Trophoblast cell (in vitro differentiated cells and primary cell): ENCODE measurements at regions not wholly inside any gene's neighbourhood (a gene's known extent, or its start where the extent isn't known, plus 50 kb on each side); places are given as distances from the start of the nearest gene placed in this dataset.
"Not testable (repeated sequence)": the region's sequence is repeated elsewhere in the genome, so short reads cannot be mapped to it uniquely, and the experiment has no call there.

ENCODE experiments used
- DNase-seq, 2 donors: peaks; one replicate each; pipeline ENCODE4 v3.0.0-alpha.2; 2016
- H2AFZ ChIP-seq: 2 replicates; pipeline ENCODE4 v1.6.1; 2013; ENCODE audit warnings: low read length, moderate library complexity, mild to moderate bottlenecking; ENCODE audit not compliant: insufficient read depth, poor library complexity
- H2AK5ac ChIP-seq: 2 replicates; pipeline ENCODE4 v1.6.1; 2013; ENCODE audit warnings: mild to moderate bottlenecking, low read length
- H2BK120ac ChIP-seq: 2 replicates; pipeline ENCODE4 v1.6.1; 2013; ENCODE audit warnings: low read length, mild to moderate bottlenecking, moderate library complexity; ENCODE audit not compliant: insufficient read depth, poor library complexity
- H2BK12ac ChIP-seq: 2 replicates; pipeline ENCODE4 v1.6.1; 2013; ENCODE audit warnings: mild to moderate bottlenecking, low read length, moderate library complexity
- H2BK5ac ChIP-seq: 2 replicates; pipeline ENCODE4 v1.6.1; 2013; ENCODE audit warnings: low read length, low read depth, moderate library complexity, mild to moderate bottlenecking; ENCODE audit not compliant: poor library complexity
- H3K14ac ChIP-seq: 2 replicates; pipeline ENCODE4 v1.6.1; 2013; ENCODE audit warnings: mild to moderate bottlenecking, low read length
- H3K18ac ChIP-seq: 2 replicates; pipeline ENCODE4 v1.6.1; 2013; ENCODE audit warnings: mild to moderate bottlenecking, low read length
- H3K23ac ChIP-seq: 2 replicates; pipeline ENCODE4 v1.6.1; 2013; ENCODE audit warnings: low read length
- H3K27ac ChIP-seq: 2 replicates; pipeline ENCODE4 v1.5.1; 2013; ENCODE audit warnings: low read depth, mild to moderate bottlenecking, inconsistent platforms, low read length, moderate library complexity
- H3K27me3 ChIP-seq: 2 replicates; pipeline ENCODE4 v1.6.1; 2013; ENCODE audit warnings: inconsistent platforms, mild to moderate bottlenecking, low read length, moderate library complexity; ENCODE audit not compliant: insufficient read depth
- H3K36me3 ChIP-seq, 2 experiments: 1 replicate in 1 of 2; 2 replicates in 1 of 2; pipeline ENCODE4 v1.6.1; 2013; ENCODE audit warnings: low read length in 2 of 2, mild to moderate bottlenecking in 2 of 2, moderate library complexity in 1 of 2; ENCODE audit not compliant: insufficient read depth in 2 of 2, control insufficient read depth in 1 of 2
- H3K4ac ChIP-seq: 2 replicates; pipeline ENCODE4 v1.6.1; 2013; ENCODE audit warnings: low read depth, mild to moderate bottlenecking, low read length, moderate library complexity
- H3K4me1 ChIP-seq, 2 experiments: 1 replicate in 1 of 2; 2 replicates in 1 of 2; pipeline ENCODE4 v1.6.1; 2013; ENCODE audit warnings: low read length in 2 of 2, mild to moderate bottlenecking in 2 of 2, moderate library complexity in 1 of 2; ENCODE audit not compliant: insufficient read depth in 2 of 2, control insufficient read depth in 1 of 2
- H3K4me2 ChIP-seq: 2 replicates; pipeline ENCODE4 v1.6.1; 2013; ENCODE audit warnings: inconsistent platforms, mild to moderate bottlenecking, low read length, moderate library complexity
- H3K4me3 ChIP-seq: 2 replicates; pipeline ENCODE4 v1.5.1; 2013; ENCODE audit warnings: mild to moderate bottlenecking, low read depth, low read length, inconsistent platforms
- H3K79me1 ChIP-seq: one replicate; pipeline ENCODE4 v1.6.1; 2013; ENCODE audit warnings: low read length
- H3K79me2 ChIP-seq: 2 replicates; pipeline ENCODE4 v1.6.1; 2013; ENCODE audit warnings: low read length, mild to moderate bottlenecking; ENCODE audit not compliant: control insufficient read depth, insufficient read depth, poor library complexity
- H3K9ac ChIP-seq: 2 replicates; pipeline ENCODE4 v1.6.1; 2013; ENCODE audit warnings: mild to moderate bottlenecking, low read length
- H3K9me3 ChIP-seq: 2 replicates; pipeline ENCODE4 v1.6.1; 2013; ENCODE audit warnings: low read depth, mild to moderate bottlenecking, control low read depth, inconsistent platforms, low read length; ENCODE audit not compliant: insufficient read depth
- H4K12ac ChIP-seq: 2 replicates; pipeline ENCODE4 v1.6.1; 2013; ENCODE audit warnings: low read depth, mild to moderate bottlenecking, low read length, moderate library complexity
- H4K8ac ChIP-seq: 2 replicates; pipeline ENCODE4 v1.6.1; 2013; ENCODE audit warnings: low read depth, mild to moderate bottlenecking, low read length, moderate library complexity
- H4K91ac ChIP-seq: one replicate; pipeline ENCODE4 v1.6.1; 2013; ENCODE audit warnings: low read depth, mild to moderate bottlenecking, low read length, moderate library complexity
- WGBS: extraction: QIAGEN DNeasy Blood & Tissue Kit; methylation state at CpG from one replicate; pipeline ENCODE4 v1.1.7; 2013; ENCODE audit warnings: missing lambda C conversion rate; ENCODE audit not compliant: insufficient read length, insufficient coverage; ENCODE audit errors: extremely low coverage; 5-methylcytosine and 5-hydroxymethylcytosine counted together

GRCh38 chr7:89621925-89622641 is 532.2 kb upstream of the STEAP1 start:
- Histone ChIP-seq H4K12ac (no peak overlapping the region), H3K27me3 (no peaks in the 10 kb centered on the region), H3K79me2 (no peaks in the 10 kb centered on the region), H2BK5ac (no peak overlapping the region), H3K36me3 (no peaks in the 10 kb centered on the region), H4K8ac (no peak overlapping the region), H2BK12ac (no peak overlapping the region), H3K4me3 (no peak overlapping the region), H3K27ac (no peak overlapping the region), H2AK5ac (no peak overlapping the region), H2AFZ (no peak overlapping the region), H3K79me1 (no peaks in the 10 kb centered on the region), H3K23ac (no peak overlapping the region), H3K18ac (no peak overlapping the region), H4K91ac (no peak overlapping the region), H3K14ac (no peak overlapping the region), H3K4ac (no peak overlapping the region), H3K9ac (no peak overlapping the region), H2BK120ac (no peak overlapping the region), H3K4me2 (no peak overlapping the region), H3K4me1 (no peaks in the 10 kb centered on the region), H3K9me3 (no peaks in the 10 kb centered on the region)
- no CpG with 5 or more reads among the region's 4 CpGs for WGBS
- no peak for DNase-seq

DNA sequence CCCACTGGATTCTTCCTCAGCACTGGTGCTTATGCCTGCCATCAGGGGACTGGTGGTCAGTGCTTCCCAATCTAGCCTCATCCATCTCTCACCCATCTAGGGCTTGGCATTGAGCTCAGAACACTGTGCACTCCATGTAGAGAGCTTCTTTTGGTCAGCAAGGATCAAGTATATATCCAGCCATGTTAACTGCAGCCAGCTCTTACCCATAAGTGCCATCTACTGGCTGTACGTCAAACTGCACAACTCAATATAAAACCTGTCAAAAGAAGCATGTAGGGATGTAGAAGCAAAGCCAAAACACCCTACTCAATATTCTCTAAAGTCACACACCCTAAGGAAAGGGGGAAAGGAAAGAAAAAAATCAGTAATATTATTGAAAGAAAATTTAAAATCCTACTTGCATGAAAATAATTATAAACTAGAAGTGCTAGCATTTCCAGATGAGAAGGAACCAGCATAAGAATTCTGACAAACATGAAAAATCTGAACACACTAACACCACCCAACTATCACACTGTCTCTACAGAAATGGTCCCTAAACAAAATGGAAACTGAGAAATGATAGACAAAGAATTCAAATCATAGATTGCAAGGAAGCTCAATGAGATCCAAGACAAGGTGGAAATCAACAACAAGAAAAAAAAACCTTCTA is 531.1 kb upstream of the STEAP1 start:
- H3K18ac ChIP-seq: no peak overlapping the region
- H2BK5ac ChIP-seq: no peak overlapping the region
- H2AK5ac ChIP-seq: no peak overlapping the region
- no peak overlapping the region for H3K14ac ChIP-seq
- H4K8ac ChIP-seq: no peak overlapping the region
- H3K36me3 ChIP-seq: no peaks in the 10 kb centered on the region
- no CpG with 5 or more reads among the region's 1 CpG for WGBS
- no peaks in the 10 kb centered on the region for H3K4me1 ChIP-seq
- H4K91ac ChIP-seq: no peak overlapping the region
- no peak overlapping the region for H2BK120ac ChIP-seq
- no peaks in the 10 kb centered on the region for H3K79me1 ChIP-seq
- H3K4ac ChIP-seq: no peak overlapping the region
- H3K9ac ChIP-seq: no peak overlapping the region
- H4K12ac ChIP-seq: no peak overlapping the region
- no peaks in the 10 kb centered on the region for H3K27me3 ChIP-seq
- no peak overlapping the region for H3K23ac ChIP-seq
- no peak overlapping the region for H3K27ac ChIP-seq
- H2BK12ac ChIP-seq: no peak overlapping the region
- no peak overlapping the region for H3K4me2 ChIP-seq
- H2AFZ ChIP-seq: no peak overlapping the region
- no peaks in the 10 kb centered on the region for H3K9me3 ChIP-seq
- no peaks in the 10 kb centered on the region for H3K79me2 ChIP-seq
- H3K4me3 ChIP-seq: no peak overlapping the region
- DNase-seq: peak; percentile 22 to 64

DNA sequence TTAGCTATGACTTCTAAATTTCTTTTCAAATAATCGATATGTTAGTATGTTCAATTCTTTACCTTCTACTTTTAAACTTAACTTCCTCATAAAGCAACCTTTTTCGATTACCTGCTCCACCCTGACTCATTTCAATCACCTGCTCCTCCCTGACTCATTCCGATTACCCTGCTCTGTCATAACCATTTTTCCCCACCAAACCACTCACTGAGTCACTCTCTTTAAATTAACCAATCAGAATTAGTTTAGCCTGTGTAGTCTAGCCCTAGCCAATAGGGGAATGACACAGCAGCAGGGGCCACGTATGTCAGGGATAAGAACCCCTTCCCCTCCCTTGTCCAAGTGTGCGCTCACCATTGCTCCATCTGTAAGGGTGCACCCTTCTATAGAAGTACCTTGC is 530.1 kb upstream of the STEAP1 start:
- no CpG with 5 or more reads among the region's 5 CpGs for WGBS

DNA sequence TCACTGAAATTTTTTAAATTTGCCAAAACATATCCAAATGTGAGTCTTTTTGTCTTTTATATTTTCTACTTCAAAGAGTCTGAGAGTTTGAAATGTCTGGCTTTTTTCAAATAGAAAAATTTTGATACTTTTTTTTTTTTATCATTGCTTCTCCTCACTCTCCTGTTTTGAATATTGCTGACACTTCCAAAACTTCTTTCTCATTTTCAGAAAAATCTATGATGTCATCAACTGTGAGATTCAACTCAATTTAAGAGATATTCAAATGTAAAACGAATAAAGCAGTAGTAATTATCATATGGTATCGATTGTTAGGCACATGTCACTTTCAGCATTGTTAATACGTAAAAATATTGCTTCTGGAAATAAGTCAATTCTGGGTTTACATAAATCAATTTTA is 505.8 kb upstream of the STEAP1 start:
- no peak overlapping the region for H3K4ac ChIP-seq
- H4K91ac ChIP-seq: no peak overlapping the region
- H3K9ac ChIP-seq: no peak overlapping the region
- no peaks in the 10 kb centered on the region for H3K9me3 ChIP-seq
- H4K8ac ChIP-seq: no peak overlapping the region
- H2BK120ac ChIP-seq: no peak overlapping the region
- no peak overlapping the region for H2BK12ac ChIP-seq
- DNase-seq: no peak
- H2AK5ac ChIP-seq: no peak overlapping the region
- no peaks in the 10 kb centered on the region for H3K27me3 ChIP-seq
- H3K27ac ChIP-seq: no peak overlapping the region
- no peaks in the 10 kb centered on the region for H3K79me1 ChIP-seq
- H2BK5ac ChIP-seq: no peak overlapping the region
- no peak overlapping the region for H3K4me2 ChIP-seq
- H3K23ac ChIP-seq: no peak overlapping the region
- no CpG with 5 or more reads among the region's 3 CpGs for WGBS
- H3K79me2 ChIP-seq: no peaks in the 10 kb centered on the region
- H3K36me3 ChIP-seq: no peaks in the 10 kb centered on the region
- H3K4me1 ChIP-seq: no peaks in the 10 kb centered on the region
- H3K4me3 ChIP-seq: no peak overlapping the region
- H3K14ac ChIP-seq: no peak overlapping the region
- no peak overlapping the region for H4K12ac ChIP-seq
- no peak overlapping the region for H2AFZ ChIP-seq
- no peak overlapping the region for H3K18ac ChIP-seq

More for the DNA sequence above, 530.1 kb upstream of the STEAP1 start:
- not testable (repeated sequence) for H3K27ac ChIP-seq, H3K9ac ChIP-seq, H3K79me2 ChIP-seq, H3K23ac ChIP-seq, H3K4me2 ChIP-seq, H2BK5ac ChIP-seq, H3K18ac ChIP-seq, H4K12ac ChIP-seq, H3K4ac ChIP-seq, H3K4me1 ChIP-seq, H3K9me3 ChIP-seq, H2AFZ ChIP-seq, H2AK5ac ChIP-seq, DNase-seq, H4K8ac ChIP-seq, H3K27me3 ChIP-seq, H3K4me3 ChIP-seq, H3K79me1 ChIP-seq, H3K36me3 ChIP-seq, H3K14ac ChIP-seq, H2BK12ac ChIP-seq, H4K91ac ChIP-seq, H2BK120ac ChIP-seq
